GM23338 (cell line): ENCODE measurements at regions not wholly inside any gene's neighbourhood (a gene's known extent, or its start where the extent isn't known, plus 50 kb on each side); places are given as distances from the start of the nearest gene placed in this dataset.

ENCODE experiments used
- ATAC-seq: fragments of 200-7000 bp; cut with Tn5 transposase; 3 replicates; pipeline ENCODE4 v1.9.1; 2020
- DNase-seq: peaks from one replicate; pipeline ENCODE4 v3.0.0-alpha.2; 2015; ENCODE audit warnings: low spot score
- H2AFZ ChIP-seq: fragments of 200-600 bp; sonication (generic); 2 replicates; pipeline ENCODE4 v1.8.0; 2016; ENCODE audit warnings: antibody characterized with exemption, mild to moderate bottlenecking, moderate library complexity
- H3F3A ChIP-seq: fragments of 200-600 bp; sonication (generic); replicated peaks from 2 replicates; pipeline ENCODE4 v1.8.0; 2017; ENCODE audit warnings: antibody characterized with exemption, mixed run types, low read depth
- H3K27ac ChIP-seq: fragments of 200-600 bp; sonication (generic); 2 replicates; pipeline ENCODE4 v1.6.1; 2016; ENCODE audit warnings: low read depth
- H3K27me3 ChIP-seq: fragments of 200-600 bp; sonication (generic); 2 replicates; pipeline ENCODE4 v1.8.0; 2016; ENCODE audit warnings: mild to moderate bottlenecking, mixed run types, moderate library complexity; ENCODE audit not compliant: insufficient read depth
- H3K36me3 ChIP-seq: fragments of 200-600 bp; sonication (generic); 2 replicates; pipeline ENCODE4 v1.8.0; 2016; ENCODE audit warnings: mild to moderate bottlenecking; ENCODE audit not compliant: insufficient read depth
- H3K4me1 ChIP-seq: fragments of 200-600 bp; sonication (generic); 2 replicates; pipeline ENCODE4 v1.8.0; 2016; ENCODE audit warnings: mild to moderate bottlenecking, moderate library complexity; ENCODE audit not compliant: insufficient read depth
- H3K4me2 ChIP-seq: fragments of 200-600 bp; sonication (generic); 2 replicates; pipeline ENCODE4 v1.7.1; 2017; ENCODE audit warnings: mixed run types
- H3K4me3 ChIP-seq: fragments of 200-600 bp; sonication (generic); 2 replicates; pipeline ENCODE4 v1.6.1; 2016; ENCODE audit warnings: mixed run types
- H3K79me2 ChIP-seq: fragments of 200-600 bp; sonication (generic); replicated peaks from 2 replicates; pipeline ENCODE4 v1.8.0; 2017; ENCODE audit warnings: mild to moderate bottlenecking; ENCODE audit not compliant: insufficient read depth
- H3K9me2 ChIP-seq: fragments of 200-600 bp; sonication (generic); 2 replicates; pipeline ENCODE4 v1.8.0; 2017; ENCODE audit not compliant: insufficient read depth
- H4K20me1 ChIP-seq: fragments of 200-600 bp; sonication (generic); replicated peaks from 2 replicates; pipeline ENCODE4 v1.8.0; 2017; ENCODE audit warnings: mild to moderate bottlenecking; ENCODE audit not compliant: insufficient read depth
- H3K27ac Mint-ChIP-seq: 2 replicates; pipeline ENCODE4 v1.8.0; 2020; ENCODE audit warnings: inconsistent platforms, mild to moderate bottlenecking, moderate library complexity, mixed read lengths
- H3K27me3 Mint-ChIP-seq: 3 replicates; pipeline ENCODE4 v1.8.0; 2022; ENCODE audit warnings: low read depth, mild to moderate bottlenecking, moderate library complexity, mixed read lengths, inconsistent platforms; ENCODE audit not compliant: insufficient read depth, poor library complexity
- H3K36me3 Mint-ChIP-seq: 3 replicates; pipeline ENCODE4 v1.8.0; 2021; ENCODE audit warnings: low read depth, mild to moderate bottlenecking, inconsistent platforms, moderate library complexity, mixed read lengths
- H3K4me1 Mint-ChIP-seq: 3 replicates; pipeline ENCODE4 v1.8.0; 2020; ENCODE audit warnings: mild to moderate bottlenecking, inconsistent platforms, mixed read lengths
- H3K4me3 Mint-ChIP-seq: 3 replicates; pipeline ENCODE4 v1.8.0; 2021; ENCODE audit warnings: moderate library complexity, mild to moderate bottlenecking, inconsistent platforms, mixed read lengths
- H3K9me3 Mint-ChIP-seq: 3 replicates; pipeline ENCODE4 v1.8.0; 2020; ENCODE audit warnings: moderate library complexity, mild to moderate bottlenecking, inconsistent platforms, mixed read lengths
- CREB1 ChIP-seq: fragments of 250-450 bp; sonication (Bioruptor Pico); IDR thresholded peaks from 2 replicates; pipeline ENCODE4 v1.5.0; 2020; ENCODE audit warnings: low read depth, mild to moderate bottlenecking, moderate library complexity
- CTCF ChIP-seq, 2 experiments: fragments of 200-600 bp in 1 of 2; sonication (generic) in 1 of 2; conservative IDR thresholded peaks; 2 replicates each; pipeline versions ENCODE4 v1.5.1 to v1.6.1; 2016 to 2017; ENCODE audit warnings: antibody characterized with exemption in 2 of 2, low read depth in 2 of 2, mild to moderate bottlenecking in 2 of 2, moderate library complexity in 1 of 2
- ETS1 ChIP-seq: IDR thresholded peaks from 2 replicates; pipeline ENCODE4 v1.6.1; 2016; ENCODE audit warnings: antibody characterized with exemption
- EZH2 ChIP-seq: fragments of 200-600 bp; sonication (generic); IDR thresholded peaks from one replicate; pipeline ENCODE4 v1.8.0; 2017; ENCODE audit warnings: antibody characterized with exemption, mild to moderate bottlenecking, low read depth; ENCODE audit not compliant: unreplicated experiment
- JUNB ChIP-seq: IDR thresholded peaks from one replicate; pipeline ENCODE4 v1.6.1; 2016; ENCODE audit warnings: antibody characterized with exemption; ENCODE audit not compliant: unreplicated experiment
- NANOG ChIP-seq: IDR thresholded peaks from 2 replicates; pipeline ENCODE4 v1.6.1; 2016; ENCODE audit warnings: antibody characterized with exemption, borderline replicate concordance
- REST ChIP-seq: IDR thresholded peaks from one replicate; pipeline ENCODE4 v1.6.1; 2018; ENCODE audit warnings: antibody characterized with exemption; ENCODE audit not compliant: unreplicated experiment
- STAT1 ChIP-seq: IDR thresholded peaks from one replicate; pipeline ENCODE4 v1.6.1; 2016; ENCODE audit warnings: antibody characterized with exemption; ENCODE audit not compliant: unreplicated experiment
- ZNF462 ChIP-seq: fragments of 250-450 bp; sonication (Bioruptor Pico); IDR thresholded peaks from 2 replicates; pipeline ENCODE4 v1.5.0; 2020; ENCODE audit warnings: mild to moderate bottlenecking, moderate library complexity

- Histone ChIP-seq H3K36me3 (no peaks in the 10 kb centered on the region), H3K9me2 (no peaks in the 10 kb centered on the region), H3K79me2 (no peaks in the 10 kb centered on the region), H3K27me3 (no peaks in the 10 kb centered on the region), H4K20me1 (no peaks in the 10 kb centered on the region), H3K4me2 (no peak overlapping the region), H3K27ac (no peak overlapping the region), H3F3A (no peaks in the 10 kb centered on the region), H3K4me3 (no peak overlapping the region), H3K4me1 (no peaks in the 10 kb centered on the region), H2AFZ (no peak overlapping the region)
- H3K4me1 Mint-ChIP-seq = peaks cover 5% of the 10 kb centered on the region
- DNase-seq (no peak), ATAC-seq (no peak)
- H3K27me3 Mint-ChIP-seq = peaks cover 1% of the 10 kb centered on the region
- no peak overlapping the region for H3K4me3 Mint-ChIP-seq
- H3K36me3 Mint-ChIP-seq = no peaks in the 10 kb centered on the region
- no peak overlapping the region for H3K27ac Mint-ChIP-seq
- TF ChIP-seq CTCF (conservative IDR thresholded peaks at IDR 0.05; ENCODE audit: low read depth in 2 of 2) (no peak), JUNB (no peak), CREB1 (CRISPR knock-in tag) (no peak), ZNF462 (CRISPR knock-in tag) (no peak), STAT1 (no peak), ETS1 (no peak), EZH2 (no peak), REST (no peak), NANOG (no peak)
- no peaks in the 10 kb centered on the region for H3K9me3 Mint-ChIP-seq
Observed at GRCh38 chr4:56272003-56272402, 115.3 kb downstream of the AASDH start.
